Activated B cell treated with CpG ODN at 0.5 μM for 24 hours (primary cell): ENCODE measurements at regions not wholly inside any gene's neighbourhood (a gene's known extent, or its start where the extent isn't known, plus 50 kb on each side); places are given as distances from the start of the nearest gene placed in this dataset.
"Not testable (repeated sequence)": the region's sequence is repeated elsewhere in the genome, so short reads cannot be mapped to it uniquely, and the experiment has no call there.

Experiments used
- ATAC-seq: fragments of 200-7000 bp; cut with Tn5 transposase; one replicate; pipeline ENCODE4 v1.10.0; 2021; ENCODE audit warnings: low read depth, mild to moderate bottlenecking, moderate library complexity
- CTCF ChIA-PET: fragments of 350-600 bp; sonication (Branson Sonifier 250); formaldehyde crosslinking; loops from one replicate; lab custom pipeline; 2021; ENCODE audit warnings: antibody characterized with exemption; lab: Charles Lee
- POLR2A ChIA-PET: fragments of 350-600 bp; sonication (Branson Sonifier 250); formaldehyde crosslinking; loops from one replicate; lab custom pipeline; 2021; ENCODE audit warnings: antibody characterized with exemption; lab: Charles Lee
- DNase-seq: peaks from one replicate; pipeline ENCODE4 v3.0.0; 2022
- H3K27ac Mint-ChIP-seq: one replicate; pipeline ENCODE4 v1.8.0; 2020; ENCODE audit warnings: mixed read lengths
- H3K27me3 Mint-ChIP-seq: one replicate; pipeline ENCODE4 v1.8.0; 2021; ENCODE audit warnings: mixed read lengths
- H3K36me3 Mint-ChIP-seq: one replicate; pipeline ENCODE4 v1.8.0; 2021; ENCODE audit warnings: low read depth, mixed read lengths
- H3K4me1 Mint-ChIP-seq: one replicate; pipeline ENCODE4 v1.8.0; 2021; ENCODE audit warnings: mixed read lengths
- H3K4me3 Mint-ChIP-seq: one replicate; pipeline ENCODE4 v1.8.0; 2020; ENCODE audit warnings: mild to moderate bottlenecking, mixed read lengths
- H3K9me3 Mint-ChIP-seq: one replicate; pipeline ENCODE4 v1.8.0; 2020; ENCODE audit warnings: mixed read lengths
- CTCF ChIP-seq: fragments of 200-600 bp; IDR thresholded peaks from one replicate; pipeline ENCODE4 v1.8.0; 2022; ENCODE audit warnings: antibody characterized with exemption, mild to moderate bottlenecking
- intact Hi-C: fragments of 100-400 bp; cut with micrococcal nuclease; formaldehyde crosslinking; loops from one replicate; pipeline ENCODE4 v1.15.1; 2024

- intact Hi-C loops, result loop anchor here (5.0 kb wide), 1 partner anchor 1082 kb away; no protein-coding TSS in a partner anchor
- Mint-ChIP-seq H3K36me3 (no peaks in the 10 kb centered on the region), H3K27me3 (peaks cover 17% of the 10 kb centered on the region), H3K9me3 (no peaks in the 10 kb centered on the region), H3K4me1 (peaks cover 13% of the 10 kb centered on the region), H3K27ac (no peak overlapping the region), H3K4me3 (no peak overlapping the region)
- no peak for ATAC-seq
- no peak for TF ChIP-seq CTCF
- POLR2A ChIA-PET, result no interaction called here
- DNase-seq, result no peak
- CTCF ChIA-PET, result interaction anchor here (1.0 kb wide), 1 partner anchor 9 kb away, joined by 5 read pairs; no protein-coding TSS in a partner anchor
Measured at GRCh38 chr1:18574754-18575153, 55.9 kb upstream of the PAX7 start.

- peak; percentile 28 for DNase-seq
- ChIA-PET CTCF (interaction anchor here (0.6 to 1.6 kb wide), 6 partner anchors 9 to 915 kb away, joined by 3 to 5 read pairs (median 3); no protein-coding TSS in a partner anchor), POLR2A (no interaction called here)
- Mint-ChIP-seq H3K27me3 (peaks cover 11% of the 10 kb centered on the region), H3K4me1 (peaks cover 13% of the 10 kb centered on the region), H3K9me3 (no peaks in the 10 kb centered on the region), H3K27ac (no peak overlapping the region), H3K4me3 (no peak overlapping the region), H3K36me3 (no peaks in the 10 kb centered on the region)
- no peak for TF ChIP-seq CTCF
- ATAC-seq, result no peak
- intact Hi-C loops, result loop anchor here (5.0 kb wide), 1 partner anchor 1083 kb away; no protein-coding TSS in a partner anchor
Measured at GRCh38 chr1:18575620-18576019, 55.0 kb upstream of the PAX7 start.

- no peak for TF ChIP-seq CTCF
- CTCF ChIA-PET, result no interaction called here
- H3K4me1 Mint-ChIP-seq, result peaks cover 4% of the 10 kb centered on the region
Measured at GRCh38 chr1:18578271-18578670, 52.4 kb upstream of the PAX7 start.

GRCh38 chr1:18579267-18579666, 51.4 kb upstream of the PAX7 start:
- DNase-seq, POLR2A ChIA-PET, H3K9me3 Mint-ChIP-seq, H3K4me1 Mint-ChIP-seq, H3K36me3 Mint-ChIP-seq, ATAC-seq, H3K4me3 Mint-ChIP-seq, CTCF ChIA-PET, H3K27ac Mint-ChIP-seq: not testable (repeated sequence)
- intact Hi-C loops, result loop anchor here (5.0 kb wide), 1 partner anchor 1087 kb away; no protein-coding TSS in a partner anchor
- H3K27me3 Mint-ChIP-seq, result peaks cover 10% of the 10 kb centered on the region

More at GRCh38 chr1:18578271-18578670, 52.4 kb upstream of the PAX7 start:
- ATAC-seq (no peak), DNase-seq (no peak)
- intact Hi-C loops, result loop anchor here (5.0 kb wide), 1 partner anchor 1086 kb away; no protein-coding TSS in a partner anchor
- Mint-ChIP-seq H3K36me3 (no peaks in the 10 kb centered on the region), H3K27me3 (peaks cover 9% of the 10 kb centered on the region), H3K27ac (no peak overlapping the region), H3K4me3 (no peak overlapping the region), H3K9me3 (no peaks in the 10 kb centered on the region)
- POLR2A ChIA-PET, result no interaction called here

- intact Hi-C loops, result loop anchor here (5.0 kb wide), 2 partner anchors 918 to 1078 kb away; no protein-coding TSS in a partner anchor
- no peak for TF ChIP-seq CTCF
- CTCF ChIA-PET, result no interaction called here
Measured at GRCh38 chr1:18580047-18580446, 50.6 kb upstream of the PAX7 start.

More at GRCh38 chr1:18580047-18580446, 50.6 kb upstream of the PAX7 start:
- Mint-ChIP-seq H3K4me1 (no peaks in the 10 kb centered on the region), H3K27me3 (peaks cover 10% of the 10 kb centered on the region), H3K27ac (no peak overlapping the region), H3K4me3 (no peak overlapping the region), H3K36me3 (no peaks in the 10 kb centered on the region), H3K9me3 (no peaks in the 10 kb centered on the region)
- POLR2A ChIA-PET, result no interaction called here
- DNase-seq, result no peak
- ATAC-seq, result no peak
